Smooth muscle cell (in vitro differentiated cells): ENCODE measurements at regions not wholly inside any gene's neighbourhood (a gene's known extent, or its start where the extent isn't known, plus 50 kb on each side); places are given as distances from the start of the nearest gene placed in this dataset.

Source experiments
- DNase-seq: peaks from one replicate; lab custom pipeline; 2025; ENCODE audit not compliant: unreplicated experiment; lab: John Stamatoyannopoulos, UW
- H2AFZ ChIP-seq: fragments of 200-600 bp; sonication (generic); 2 replicates; pipeline ENCODE4 v1.6.0; 2016; ENCODE audit warnings: antibody characterized with exemption, low read depth, mild to moderate bottlenecking
- H3F3A ChIP-seq: fragments of 200-600 bp; sonication (generic); 2 replicates; pipeline ENCODE4 v1.6.0; 2017; ENCODE audit warnings: antibody characterized with exemption, low read depth
- H3K27ac ChIP-seq: fragments of 200-600 bp; sonication (generic); 2 replicates; pipeline ENCODE4 v1.5.1; 2016; ENCODE audit warnings: low read depth, mild to moderate bottlenecking
- H3K27me3 ChIP-seq: fragments of 200-600 bp; sonication (generic); 2 replicates; pipeline ENCODE4 v1.6.1; 2016; ENCODE audit warnings: low read depth, mild to moderate bottlenecking
- H3K36me3 ChIP-seq: fragments of 200-600 bp; sonication (generic); 2 replicates; pipeline ENCODE4 v1.5.1; 2016; ENCODE audit warnings: low read depth
- H3K4me1 ChIP-seq: fragments of 200-600 bp; sonication (generic); 2 replicates; pipeline ENCODE4 v1.5.1; 2016; ENCODE audit warnings: low read depth
- H3K4me2 ChIP-seq: fragments of 200-600 bp; sonication (generic); 2 replicates; pipeline ENCODE4 v1.6.0; 2016; ENCODE audit warnings: mild to moderate bottlenecking
- H3K4me3 ChIP-seq: fragments of 200-600 bp; sonication (generic); 2 replicates; pipeline ENCODE4 v1.5.1; 2016; ENCODE audit warnings: mild to moderate bottlenecking
- H3K79me2 ChIP-seq: fragments of 200-600 bp; sonication (generic); 2 replicates; pipeline ENCODE4 v1.6.0; 2016; ENCODE audit warnings: low read depth, mild to moderate bottlenecking
- H3K9ac ChIP-seq: fragments of 200-600 bp; sonication (generic); 2 replicates; pipeline ENCODE4 v1.6.0; 2016; ENCODE audit warnings: low read depth
- H3K9me3 ChIP-seq: fragments of 200-600 bp; sonication (generic); replicated peaks from 2 replicates; pipeline ENCODE4 v1.5.1; 2016; ENCODE audit warnings: low read depth
- H4K20me1 ChIP-seq: fragments of 200-600 bp; sonication (generic); 2 replicates; pipeline ENCODE4 v1.6.0; 2016; ENCODE audit warnings: low read depth
- WGBS: methylation state at CpG from one replicate; pipeline ENCODE4 v1.1.7; 2016; ENCODE audit warnings: low lambda C conversion rate; 5-methylcytosine and 5-hydroxymethylcytosine counted together
- TF ChIP-seq, protein P1 (sequence below): fragments of 200-600 bp; sonication (generic); IDR thresholded peaks from 2 replicates; pipeline ENCODE4 v1.5.1; 2017; ENCODE audit warnings: borderline replicate concordance, mild to moderate bottlenecking, antibody characterized with exemption; ENCODE audit not compliant: insufficient read depth, poor library complexity, severe bottlenecking

DNA sequence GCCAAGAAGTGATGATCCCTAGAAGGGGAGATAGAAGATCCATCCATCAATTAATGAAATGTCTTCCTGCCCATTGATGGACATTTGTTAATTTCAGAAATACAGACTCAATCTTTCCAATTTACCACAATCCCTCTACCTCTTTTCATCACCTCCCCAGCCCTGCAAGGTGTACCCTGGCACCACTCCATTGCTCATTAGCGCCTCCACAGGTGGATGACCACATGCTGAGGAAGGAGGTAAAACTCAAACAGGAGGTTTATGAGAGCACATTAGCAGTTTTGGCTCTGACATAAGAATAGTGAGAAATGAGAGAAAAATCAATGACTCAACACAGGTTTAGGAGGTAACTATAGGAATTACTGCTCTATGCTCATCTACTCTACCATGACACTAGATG, 208.0 kb downstream of the C1D start:
- Histone ChIP-seq H4K20me1 (no peaks in the 10 kb centered on the region), H3K36me3 (no peaks in the 10 kb centered on the region), H2AFZ (no peak overlapping the region), H3K79me2 (no peaks in the 10 kb centered on the region), H3K4me3 (no peak overlapping the region), H3K4me2 (no peak overlapping the region), H3K27me3 (peaks cover 8% of the 10 kb centered on the region), H3F3A (no peaks in the 10 kb centered on the region), H3K4me1 (no peaks in the 10 kb centered on the region), H3K27ac (no peak overlapping the region), H3K9me3 (no peaks in the 10 kb centered on the region), H3K9ac (no peak overlapping the region)
- DNase-seq: no peak
- TF ChIP-seq, protein P1, sequence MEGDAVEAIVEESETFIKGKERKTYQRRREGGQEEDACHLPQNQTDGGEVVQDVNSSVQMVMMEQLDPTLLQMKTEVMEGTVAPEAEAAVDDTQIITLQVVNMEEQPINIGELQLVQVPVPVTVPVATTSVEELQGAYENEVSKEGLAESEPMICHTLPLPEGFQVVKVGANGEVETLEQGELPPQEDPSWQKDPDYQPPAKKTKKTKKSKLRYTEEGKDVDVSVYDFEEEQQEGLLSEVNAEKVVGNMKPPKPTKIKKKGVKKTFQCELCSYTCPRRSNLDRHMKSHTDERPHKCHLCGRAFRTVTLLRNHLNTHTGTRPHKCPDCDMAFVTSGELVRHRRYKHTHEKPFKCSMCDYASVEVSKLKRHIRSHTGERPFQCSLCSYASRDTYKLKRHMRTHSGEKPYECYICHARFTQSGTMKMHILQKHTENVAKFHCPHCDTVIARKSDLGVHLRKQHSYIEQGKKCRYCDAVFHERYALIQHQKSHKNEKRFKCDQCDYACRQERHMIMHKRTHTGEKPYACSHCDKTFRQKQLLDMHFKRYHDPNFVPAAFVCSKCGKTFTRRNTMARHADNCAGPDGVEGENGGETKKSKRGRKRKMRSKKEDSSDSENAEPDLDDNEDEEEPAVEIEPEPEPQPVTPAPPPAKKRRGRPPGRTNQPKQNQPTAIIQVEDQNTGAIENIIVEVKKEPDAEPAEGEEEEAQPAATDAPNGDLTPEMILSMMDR: no peak
- 61% methylated on average over 1 of the region's 1 CpG for WGBS

DNA sequence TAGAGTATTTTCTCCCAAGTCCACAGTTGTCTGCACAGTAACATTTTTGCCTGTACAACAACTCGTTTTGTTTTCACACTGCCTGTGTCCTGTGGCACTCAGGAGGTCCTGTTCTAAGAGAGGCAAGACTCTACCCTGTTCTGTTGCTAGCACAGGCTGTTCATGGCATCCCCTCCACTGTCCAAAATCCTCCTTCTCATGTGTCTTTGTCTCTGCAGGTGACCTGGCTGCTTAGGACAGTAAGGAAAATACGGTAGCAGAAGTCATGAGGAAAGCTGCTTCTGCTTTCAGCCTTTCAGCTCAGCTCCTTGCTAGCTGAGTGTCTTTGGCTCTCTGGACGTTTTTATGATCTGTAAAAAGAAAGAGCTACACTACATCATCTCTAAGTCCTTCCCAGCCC, 205.9 kb downstream of the C1D start:
- Histone ChIP-seq H3K36me3 (no peaks in the 10 kb centered on the region), H3K9me3 (no peaks in the 10 kb centered on the region), H3K4me1 (no peaks in the 10 kb centered on the region), H3K79me2 (no peaks in the 10 kb centered on the region), H3K4me3 (no peak overlapping the region), H3F3A (no peaks in the 10 kb centered on the region), H2AFZ (no peak overlapping the region), H3K9ac (no peak overlapping the region), H3K4me2 (no peak overlapping the region), H3K27ac (no peak overlapping the region), H4K20me1 (no peaks in the 10 kb centered on the region), H3K27me3 (peaks cover 20% of the 10 kb centered on the region)
- TF ChIP-seq, protein P1: no peak
- DNase-seq: no peak
- 48% methylated on average over 3 of the region's 3 CpGs for WGBS

DNA sequence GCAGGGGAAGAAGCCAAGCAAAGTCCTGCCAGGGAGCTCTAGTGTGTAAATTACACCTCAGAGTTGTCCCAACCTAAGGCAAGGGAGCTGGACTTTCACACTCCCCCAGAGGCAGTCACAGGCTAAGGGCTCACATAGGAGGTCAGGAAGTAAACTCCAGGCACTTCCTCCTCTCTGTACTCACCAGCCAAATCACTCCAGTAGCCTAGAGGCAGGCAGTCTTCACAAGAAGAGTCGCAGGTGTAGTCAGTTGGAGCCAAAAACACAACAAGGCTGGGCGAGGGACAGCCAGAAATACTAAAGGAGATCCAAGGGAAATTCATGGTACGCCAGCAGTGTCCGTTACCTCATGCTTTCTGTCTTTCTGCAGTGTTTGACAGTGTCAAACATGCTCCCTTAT, 205.0 kb downstream of the C1D start:
- H3K36me3 ChIP-seq: no peaks in the 10 kb centered on the region
- no peaks in the 10 kb centered on the region for H4K20me1 ChIP-seq
- no peaks in the 10 kb centered on the region for H3K79me2 ChIP-seq
- no peak overlapping the region for H3K4me3 ChIP-seq
- TF ChIP-seq, protein P1: no peak
- 91% methylated on average over 4 of the region's 4 CpGs for WGBS
- no peak overlapping the region for H3K9ac ChIP-seq
- H3F3A ChIP-seq: no peaks in the 10 kb centered on the region
- H3K9me3 ChIP-seq: no peaks in the 10 kb centered on the region
- no peak overlapping the region for H3K27ac ChIP-seq
- H3K4me2 ChIP-seq: no peak overlapping the region
- no peaks in the 10 kb centered on the region for H3K4me1 ChIP-seq
- no peak overlapping the region for H2AFZ ChIP-seq
- DNase-seq: no peak
- H3K27me3 ChIP-seq: peaks cover 20% of the 10 kb centered on the region

DNA sequence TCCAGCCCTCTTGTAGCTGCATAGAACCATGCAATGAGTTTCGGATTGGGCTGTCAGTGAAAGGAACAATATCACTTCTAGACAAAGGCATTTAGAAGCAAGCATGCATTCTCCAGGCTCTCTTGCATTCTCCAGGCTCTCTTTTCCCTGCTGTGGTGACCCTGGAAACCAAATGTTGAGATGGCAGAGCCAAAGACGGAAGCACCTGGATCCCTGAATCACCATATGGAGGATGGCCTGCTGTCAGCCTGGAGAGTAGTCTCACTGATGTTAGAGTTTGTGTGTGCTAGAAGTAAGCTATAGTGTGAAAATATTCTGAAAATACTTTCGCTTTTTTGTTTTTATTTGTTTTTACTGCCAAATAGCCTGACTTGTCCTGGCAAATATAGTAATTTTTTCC, 203.9 kb downstream of the C1D start:
- no peaks in the 10 kb centered on the region for H4K20me1 ChIP-seq
- no peaks in the 10 kb centered on the region for H3K36me3 ChIP-seq
- no peaks in the 10 kb centered on the region for H3K79me2 ChIP-seq
- no peak overlapping the region for H3K9ac ChIP-seq
- WGBS: 90% methylated on average over 3 of the region's 3 CpGs
- peaks cover 20% of the 10 kb centered on the region for H3K27me3 ChIP-seq
- no peak overlapping the region for H3K4me3 ChIP-seq
- no peaks in the 10 kb centered on the region for H3K4me1 ChIP-seq
- no peaks in the 10 kb centered on the region for H3K9me3 ChIP-seq
- H3F3A ChIP-seq: no peaks in the 10 kb centered on the region
- no peak for DNase-seq
- no peak overlapping the region for H3K4me2 ChIP-seq
- H3K27ac ChIP-seq: no peak overlapping the region
- H2AFZ ChIP-seq: no peak overlapping the region
- TF ChIP-seq, protein P1: no peak
